HG03378 (cell line): ENCODE measurements at regions not wholly inside any gene's neighbourhood (a gene's known extent, or its start where the extent isn't known, plus 50 kb on each side); places are given as distances from the start of the nearest gene placed in this dataset.
"Not testable (repeated sequence)": the region's sequence is repeated elsewhere in the genome, so short reads cannot be mapped to it uniquely, and the experiment has no call there.

ENCODE experiments used
- ATAC-seq: cut with Tn5 transposase; IDR thresholded peaks from one replicate; pipeline ENCODE4 v1.9.1; 2021; ENCODE audit warnings: mild to moderate bottlenecking, moderate library complexity; ENCODE audit not compliant: unreplicated experiment

DNA sequence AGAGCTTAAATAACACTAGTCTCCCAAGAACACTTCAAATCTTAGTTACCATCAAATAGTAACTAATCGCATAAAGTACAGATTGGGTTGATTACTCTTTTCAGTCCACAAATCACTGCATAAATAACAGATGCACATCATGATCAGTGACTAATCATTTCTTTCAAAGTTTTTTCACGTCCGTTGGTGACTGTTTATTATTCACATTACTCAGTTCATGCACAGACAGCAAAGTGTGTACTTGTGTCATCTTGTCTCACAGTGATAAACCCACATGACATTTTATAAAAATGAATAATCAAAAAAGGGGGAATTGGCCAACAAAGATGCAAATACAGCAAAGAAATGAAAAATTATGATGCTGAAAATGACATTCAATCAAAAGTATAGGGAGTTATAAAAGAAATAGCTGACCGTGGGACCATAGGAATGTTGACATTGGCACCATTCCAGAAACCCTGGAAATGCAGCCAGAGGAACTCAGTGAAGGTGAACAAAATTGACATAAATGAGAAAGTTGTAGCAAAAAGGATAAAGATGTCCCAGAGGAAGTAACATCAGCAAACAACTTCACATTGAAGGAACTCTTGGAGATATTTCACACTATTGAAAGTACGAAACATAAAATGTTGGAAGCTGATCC lies 161.5 kb downstream of the SOX3 start:
- no peak for ATAC-seq

DNA sequence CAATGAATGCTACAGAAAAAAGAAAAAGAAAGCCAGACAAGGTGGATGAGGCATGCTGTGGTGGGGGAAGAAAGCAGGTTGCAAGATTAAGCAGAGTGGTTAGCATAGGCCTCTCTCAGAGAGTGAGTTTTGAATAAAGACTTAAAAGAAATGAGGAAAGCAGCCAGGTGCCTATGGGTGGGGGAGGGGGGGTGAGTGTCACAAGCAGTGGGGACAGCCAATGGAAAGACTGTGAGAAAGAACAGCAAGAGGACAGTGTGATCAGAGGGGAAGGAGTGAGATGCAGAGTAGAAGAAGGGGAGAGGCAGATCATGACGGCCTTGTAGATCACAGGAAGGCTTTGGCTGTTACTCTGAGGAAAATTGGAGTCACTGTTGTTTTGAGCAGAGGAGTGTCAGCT lies 162.5 kb downstream of the SOX3 start:
- no peak for ATAC-seq

DNA sequence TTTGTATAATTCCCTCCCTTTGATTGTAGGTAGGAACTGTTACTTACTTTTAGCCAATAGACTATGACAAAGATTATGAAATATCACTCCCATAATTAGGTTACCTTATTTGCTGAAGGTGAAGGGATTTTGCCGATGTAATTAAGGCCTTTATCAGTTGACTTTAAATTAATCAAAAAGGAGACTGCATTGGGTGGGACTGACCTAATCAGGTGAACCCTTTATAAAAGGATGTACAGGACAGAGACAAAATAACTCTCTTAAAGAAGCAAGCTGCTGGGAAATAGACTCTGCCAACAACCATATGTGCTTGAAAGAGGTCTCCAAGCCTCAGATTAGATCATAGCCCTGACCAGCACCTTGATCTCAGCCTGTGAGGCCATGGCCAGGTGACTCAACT lies 167.6 kb downstream of the SOX3 start:
- no peak for ATAC-seq

DNA sequence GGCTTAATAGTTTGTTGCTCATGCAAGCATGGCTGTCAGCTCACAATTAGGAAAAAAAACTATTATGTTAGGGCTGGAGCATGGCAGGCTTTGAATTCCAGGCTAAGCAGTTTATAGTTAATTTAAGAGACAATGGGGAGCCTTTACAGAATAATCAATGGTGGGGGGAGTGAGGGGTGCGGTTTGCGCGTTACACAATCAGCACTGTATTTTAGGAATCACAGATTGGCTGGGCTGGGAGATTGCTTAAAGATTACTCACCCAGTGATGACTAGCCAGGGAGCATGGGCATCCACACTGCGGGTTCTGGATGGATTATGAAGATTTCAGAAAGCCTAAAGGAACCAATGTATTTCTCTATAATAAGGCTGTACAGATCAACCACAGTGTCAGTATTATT lies 186.6 kb downstream of the SOX3 start:
- no peak for ATAC-seq

DNA sequence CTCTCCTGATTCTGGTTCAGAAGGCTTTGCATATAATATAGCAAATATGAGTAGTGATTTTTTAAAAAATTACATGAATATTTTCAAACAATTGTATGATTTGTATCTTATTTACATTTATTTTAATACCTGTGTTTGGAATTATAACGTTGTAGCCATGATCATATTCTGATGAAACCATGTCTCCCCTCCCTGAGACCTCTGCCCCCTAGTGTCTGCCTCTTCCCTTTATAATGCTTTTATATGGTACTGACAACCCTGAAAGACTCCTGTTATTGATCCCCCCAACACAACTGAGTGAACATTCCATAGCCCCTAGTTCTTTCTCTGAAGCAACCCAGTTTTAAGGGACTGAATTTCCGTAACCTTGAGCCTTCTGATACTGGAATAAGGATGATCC lies 187.4 kb downstream of the SOX3 start:
- no peak for ATAC-seq

DNA sequence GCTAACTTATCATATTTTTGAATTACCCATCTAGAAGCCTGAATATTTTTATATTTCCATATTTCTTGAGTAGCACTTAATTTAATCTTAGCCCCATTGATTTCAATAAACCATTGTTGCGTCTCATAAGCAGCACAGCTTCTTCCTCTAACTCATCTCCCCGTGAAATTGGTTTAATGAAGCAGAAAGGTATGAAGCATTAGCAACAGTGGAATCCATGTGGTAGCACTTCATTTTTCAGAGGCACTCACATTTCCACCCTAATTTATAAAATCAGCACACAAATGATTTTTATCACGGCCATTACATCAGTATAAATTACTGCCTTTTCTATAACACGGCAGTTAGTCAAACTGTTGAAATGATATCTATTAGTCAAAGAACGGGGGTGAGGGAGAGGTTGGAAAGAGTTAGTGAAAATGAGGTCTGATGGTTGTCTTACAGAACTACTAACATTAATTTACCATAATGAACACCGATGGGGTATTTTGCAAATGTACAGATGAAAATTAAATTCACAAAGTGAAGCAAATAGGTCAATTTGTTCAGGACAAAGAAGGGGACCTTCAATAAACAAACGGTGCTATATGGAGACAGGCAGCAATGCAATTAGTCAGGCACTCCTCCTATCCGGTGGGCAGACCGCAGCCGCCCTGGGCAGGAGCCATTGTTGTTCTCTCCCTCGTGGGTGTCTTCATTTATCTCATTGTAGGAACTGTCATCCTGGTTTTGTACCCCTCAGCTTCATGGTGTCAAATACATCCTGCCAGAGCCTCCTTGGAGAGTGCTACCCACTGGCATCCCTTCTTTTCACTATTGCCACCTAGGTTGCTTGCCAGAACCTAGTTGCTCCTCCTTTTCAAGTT lies 205.7 kb downstream of the SOX3 start:
- no peak for ATAC-seq

DNA sequence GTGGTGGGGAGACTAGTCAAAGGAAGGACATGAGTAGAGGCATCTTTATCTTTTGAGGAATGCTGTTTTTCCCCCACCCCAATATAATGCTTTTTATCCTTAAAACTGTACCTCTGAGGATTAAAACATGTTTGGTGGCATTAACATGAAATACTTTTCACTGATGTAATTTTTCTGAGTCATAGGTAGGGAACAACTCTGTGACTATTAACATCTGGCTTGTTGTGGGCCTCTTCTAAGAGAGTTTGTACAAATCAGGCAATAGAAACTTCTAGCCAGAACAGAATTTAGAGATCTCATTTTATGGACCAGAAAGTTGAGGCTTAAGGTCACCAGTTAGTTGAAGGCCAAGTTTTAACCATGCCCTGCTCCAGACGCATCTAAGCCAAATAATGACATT lies 207.6 kb downstream of the SOX3 start:
- no peak for ATAC-seq

DNA sequence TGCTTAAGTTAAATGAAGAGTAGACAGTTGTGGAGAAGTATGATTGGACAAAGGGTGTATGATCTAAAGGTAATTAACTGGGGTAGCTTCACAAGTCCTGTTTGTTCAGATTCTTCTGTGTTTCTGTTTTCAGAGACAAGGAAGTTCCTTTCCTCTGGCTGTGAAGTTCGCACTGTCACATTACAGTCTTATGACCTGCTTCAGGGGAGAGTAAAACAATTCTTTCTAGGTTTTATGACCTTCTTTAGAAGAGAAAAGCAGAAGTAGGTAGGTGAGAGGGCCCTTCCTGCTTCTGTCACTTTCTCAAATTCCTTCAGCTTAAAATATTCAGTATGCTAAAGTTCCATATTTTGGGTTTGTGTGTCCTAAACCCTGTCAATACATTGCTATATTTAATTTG lies 211.9 kb downstream of the SOX3 start:
- no peak for ATAC-seq

DNA sequence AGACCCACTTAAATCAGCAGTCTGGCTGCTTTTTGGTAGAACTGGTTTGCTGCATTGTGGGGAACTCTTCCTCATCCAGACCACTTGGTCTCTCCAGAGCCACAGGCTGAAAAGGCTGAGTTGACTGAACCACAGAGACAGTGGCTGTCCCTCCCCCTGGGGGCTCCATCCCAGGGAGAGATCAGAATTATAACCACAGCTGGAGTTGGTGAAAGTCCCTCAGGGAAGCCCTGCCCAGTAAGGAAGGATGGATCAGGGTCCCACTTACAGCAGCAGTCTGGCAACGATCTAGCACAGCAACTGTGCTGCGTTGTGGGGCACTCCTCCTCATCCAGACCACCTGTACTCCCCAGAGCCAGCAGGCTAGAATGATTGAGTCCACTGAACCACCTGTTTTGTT lies 212.7 kb downstream of the SOX3 start:
- ATAC-seq: no peak

DNA sequence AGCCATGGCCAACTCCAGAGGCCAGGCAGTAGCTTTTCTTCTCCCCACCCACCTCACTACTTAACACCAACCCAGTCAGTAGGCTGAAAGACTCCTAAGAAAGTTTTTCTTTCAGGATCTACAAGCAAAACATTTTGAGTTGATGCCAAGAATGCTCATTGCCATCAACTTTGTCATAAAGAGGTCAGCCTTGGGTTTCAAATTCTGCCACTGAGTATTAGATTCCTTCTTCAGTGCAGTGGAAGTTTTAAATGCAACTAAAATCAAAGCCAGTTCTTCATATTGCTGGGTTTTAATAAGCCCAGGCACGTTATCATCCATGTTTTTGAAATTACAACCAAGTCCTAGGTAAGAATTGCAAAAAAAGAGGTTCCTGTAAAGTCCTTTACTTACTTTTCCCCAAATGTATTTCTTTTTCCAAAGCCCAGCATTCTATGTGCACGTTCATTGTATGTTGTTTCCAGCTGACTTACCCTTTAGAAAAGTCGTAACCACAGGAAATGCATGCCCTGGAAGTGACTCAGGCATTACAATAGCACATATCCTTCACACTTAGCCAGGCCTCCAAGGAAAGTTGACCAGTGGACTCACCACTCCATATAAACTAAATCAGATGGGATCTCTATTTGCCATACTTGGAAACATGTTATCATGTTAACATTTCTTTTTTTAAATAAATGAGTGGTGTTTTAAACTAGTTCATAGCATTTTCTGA lies 229.9 kb downstream of the SOX3 start:
- no peak for ATAC-seq

DNA sequence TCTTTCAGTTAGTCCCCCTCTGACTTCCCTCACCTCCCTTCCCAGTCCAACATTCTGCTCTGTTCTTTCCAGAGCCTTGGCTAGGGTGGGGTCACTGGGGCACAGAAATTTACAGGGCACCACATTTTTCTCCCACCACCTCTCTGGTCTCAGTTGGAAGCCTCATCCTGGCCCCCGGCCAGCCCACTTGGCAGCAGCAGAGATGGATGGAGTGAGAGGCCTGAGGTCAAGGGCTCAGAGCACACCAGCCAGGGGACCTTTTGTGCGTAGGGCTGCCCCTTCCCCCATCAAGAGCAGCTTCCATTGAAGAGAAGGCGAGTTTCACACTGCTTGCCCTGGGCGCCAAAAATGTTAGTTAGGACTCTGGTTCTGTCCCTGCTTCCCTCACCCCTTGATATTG lies 230.9 kb downstream of the SOX3 start:
- no peak for ATAC-seq

DNA sequence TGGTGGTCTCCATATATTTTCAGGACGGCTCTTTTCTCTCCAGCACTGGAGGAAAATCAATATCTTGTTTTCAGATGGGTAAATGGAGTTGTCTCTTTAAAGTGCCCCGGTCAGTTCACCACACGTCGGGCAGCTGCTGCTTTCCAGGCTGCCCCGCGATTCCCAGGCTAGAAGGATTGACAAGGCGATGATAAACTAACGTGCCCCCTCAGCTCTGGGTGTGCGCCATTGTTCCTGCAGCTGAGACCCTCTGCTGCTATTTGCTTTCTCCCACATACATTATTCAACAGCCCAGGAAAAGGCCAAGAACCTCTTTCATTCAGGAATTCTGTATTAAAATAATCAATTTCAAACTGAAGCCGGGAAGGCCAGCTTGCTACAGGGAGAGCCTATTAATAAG lies 254.5 kb downstream of the SOX3 start:
- no peak for ATAC-seq

DNA sequence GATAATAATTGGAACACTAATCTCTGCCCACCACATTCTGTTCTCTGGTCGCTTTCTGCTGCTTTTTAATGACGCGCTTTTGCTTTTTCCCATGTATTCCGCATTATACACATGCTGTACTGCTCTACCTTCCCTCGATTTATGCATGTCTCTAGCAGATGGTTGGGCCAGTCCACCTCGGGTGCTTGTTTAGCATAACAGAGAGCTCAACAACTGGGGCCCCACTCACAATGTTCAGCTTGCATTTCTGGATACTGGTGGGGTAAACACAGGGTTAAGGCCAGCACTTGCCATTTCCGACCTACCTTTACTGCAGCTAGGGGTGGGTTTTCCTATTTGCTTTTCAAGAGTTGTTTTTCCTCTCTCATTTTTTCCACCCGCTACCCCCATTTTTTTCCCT lies 255.8 kb downstream of the SOX3 start:
- ATAC-seq: no peak

DNA sequence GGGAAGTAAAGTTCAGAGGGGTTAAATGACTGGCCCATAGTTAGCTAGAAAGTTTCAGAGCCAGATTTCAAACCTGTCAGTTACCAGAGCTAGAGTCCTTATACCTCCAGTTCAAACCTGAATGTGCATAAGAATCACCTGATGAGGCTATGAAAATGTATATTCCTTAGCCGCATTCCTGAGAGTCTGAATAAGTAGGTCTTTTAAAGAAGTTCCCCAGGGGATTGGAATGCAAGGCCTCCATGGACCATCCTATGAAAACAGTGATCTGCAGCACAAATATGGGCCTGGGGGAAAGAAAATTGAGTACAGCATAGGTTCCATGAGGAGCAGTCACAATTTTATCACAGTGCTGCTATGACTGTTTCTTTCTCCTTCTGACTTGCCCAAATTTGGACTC lies 263.9 kb upstream of the CXorf66 start:
- no peak for ATAC-seq

DNA sequence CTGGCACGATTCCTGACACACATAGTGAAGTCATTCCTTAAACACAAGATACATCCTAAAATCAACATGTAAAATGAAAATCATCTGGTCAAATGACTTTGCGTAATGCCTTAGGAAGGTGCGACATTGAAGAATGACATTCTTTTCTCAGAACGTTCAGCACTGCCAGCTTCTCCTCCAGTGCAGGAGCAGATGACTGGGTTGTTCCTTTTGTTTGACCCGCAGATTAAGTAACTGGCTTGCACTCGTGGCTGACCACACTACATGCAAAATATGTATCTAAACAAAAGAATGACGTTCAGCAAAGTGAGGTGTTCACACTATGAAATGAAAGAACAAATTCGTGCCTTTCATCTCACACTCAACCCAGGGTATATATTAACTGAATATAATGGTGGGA lies 260.7 kb upstream of the CXorf66 start:
- ATAC-seq: not testable (repeated sequence)

DNA sequence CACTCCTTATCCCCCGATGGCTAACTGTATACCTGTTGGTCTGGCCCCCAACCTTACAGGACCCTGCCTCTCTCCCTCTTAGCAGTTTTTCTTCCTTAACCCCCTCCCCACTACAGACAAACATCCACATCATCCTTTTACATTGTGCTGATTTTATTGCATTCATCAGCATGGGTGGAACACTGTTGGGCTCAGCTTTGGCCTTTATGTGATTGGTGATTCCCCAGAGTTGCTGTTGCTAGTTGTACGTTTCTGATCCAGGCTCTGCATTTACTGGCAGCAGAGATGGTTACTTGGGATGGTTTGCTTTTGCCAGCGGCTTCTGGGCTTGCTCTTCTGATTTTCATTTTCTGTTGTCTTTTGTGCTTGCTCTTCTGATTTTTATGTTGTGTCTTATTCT lies 250.6 kb upstream of the CXorf66 start:
- ATAC-seq: not testable (repeated sequence)

DNA sequence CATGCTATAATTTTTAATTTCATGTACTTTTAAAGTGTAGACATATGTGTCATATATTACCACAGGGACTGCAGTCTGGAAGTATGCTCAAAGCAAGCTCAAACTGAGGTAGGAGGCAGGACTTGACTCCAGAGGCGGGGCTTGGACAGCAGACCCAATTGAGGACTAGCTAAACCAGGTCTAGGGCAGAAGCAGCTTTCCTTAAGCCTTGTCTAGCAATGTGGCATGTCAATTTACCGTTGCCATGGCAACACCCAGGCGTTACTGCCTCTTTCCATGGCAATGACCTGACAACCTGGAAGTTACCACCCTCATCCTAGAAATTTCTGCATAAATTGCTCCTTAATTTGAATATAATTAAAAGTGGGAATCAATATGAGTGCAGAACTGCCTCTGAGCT lies 249.2 kb upstream of the CXorf66 start:
- not testable (repeated sequence) for ATAC-seq

DNA sequence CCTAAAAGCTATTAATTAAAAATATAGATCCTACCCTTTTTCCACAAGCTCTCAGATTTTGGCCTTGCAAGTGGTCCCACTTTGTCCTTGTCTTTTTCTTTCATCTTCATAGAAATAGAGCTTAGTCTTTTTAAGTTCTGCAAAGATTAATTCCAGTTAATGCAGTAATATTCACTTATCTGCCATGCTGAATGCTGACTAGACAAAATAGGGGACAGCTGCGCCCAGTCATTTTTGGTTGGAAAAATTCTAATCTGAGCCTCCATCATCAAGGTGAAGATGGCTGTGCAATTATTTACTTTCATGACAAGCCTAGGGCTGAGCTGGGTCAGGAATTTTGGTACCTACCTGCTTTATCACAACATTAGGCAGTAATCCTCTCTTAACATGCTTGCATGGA lies 241.3 kb upstream of the CXorf66 start:
- ATAC-seq: no peak

DNA sequence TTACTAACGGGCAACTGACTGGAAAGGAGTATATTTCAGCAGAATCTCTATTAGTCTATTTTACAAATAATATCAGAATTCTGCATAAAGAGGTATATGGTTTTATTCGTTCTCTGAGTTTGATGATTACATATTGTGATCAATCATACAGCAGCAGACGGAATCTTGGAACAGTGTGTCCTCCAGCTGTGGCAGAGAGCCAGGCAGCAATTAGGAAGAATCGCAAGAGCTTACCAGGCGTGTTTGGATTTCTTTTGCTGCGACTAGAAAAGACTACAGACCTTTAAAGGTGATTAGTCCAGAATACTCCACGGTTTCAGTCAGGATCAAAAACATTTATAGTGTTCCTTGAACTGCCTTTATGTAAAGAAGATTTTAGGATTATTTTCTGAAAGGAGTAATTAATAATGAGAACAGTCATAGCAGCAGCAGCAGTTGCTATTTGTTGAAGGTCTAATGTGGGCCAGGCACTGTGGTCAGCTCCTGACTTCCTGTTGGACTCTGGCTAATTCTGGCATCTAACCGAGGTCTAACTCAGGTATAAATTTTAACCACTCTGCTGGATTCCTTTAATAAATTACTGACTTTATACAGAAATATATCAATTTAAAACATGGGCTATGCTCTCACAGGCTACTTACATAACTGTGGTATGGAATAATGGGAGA lies 225.3 kb upstream of the CXorf66 start:
- no peak for ATAC-seq

DNA sequence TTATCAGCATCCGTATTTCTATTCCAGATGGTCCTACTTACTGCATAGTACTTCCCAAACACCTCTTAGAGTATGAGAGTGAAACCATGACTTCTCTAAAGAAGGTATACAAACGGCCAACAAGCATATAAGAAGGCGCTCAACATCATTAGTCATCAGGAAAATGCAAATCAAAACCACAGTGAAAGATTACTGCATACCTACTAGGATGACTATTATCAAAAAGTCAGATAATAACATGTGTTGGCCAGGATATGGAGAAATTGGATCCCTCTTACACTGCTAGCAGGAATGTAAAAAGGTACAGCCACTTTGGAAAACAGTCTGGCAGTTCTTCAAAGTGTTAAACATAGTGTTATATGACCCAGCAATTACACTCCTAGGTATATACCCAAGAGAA lies 215.3 kb upstream of the CXorf66 start:
- ATAC-seq: no peak

DNA sequence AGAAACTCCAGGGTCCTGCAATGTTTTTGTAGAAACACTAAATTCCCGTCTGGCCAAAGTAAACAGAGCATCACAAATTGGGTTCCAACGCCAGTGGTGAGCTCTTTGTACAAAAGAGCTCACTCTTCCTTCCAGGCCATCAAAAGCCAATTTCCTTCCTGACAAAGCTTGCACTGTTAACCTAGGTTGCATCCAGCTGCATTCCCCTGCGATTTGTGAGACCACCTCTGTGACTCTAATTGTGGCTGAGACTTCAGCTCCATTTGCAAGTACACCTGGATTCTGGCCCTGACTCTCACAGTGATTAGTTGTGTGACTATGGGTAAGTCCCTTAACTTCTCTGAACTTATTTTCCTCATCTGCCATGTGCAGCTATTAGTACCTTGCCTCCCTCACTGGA lies 212.5 kb upstream of the CXorf66 start:
- ATAC-seq: no peak
